HEK293 (cell line): ENCODE measurements at regions not wholly inside any gene's neighbourhood (a gene's known extent, or its start where the extent isn't known, plus 50 kb on each side); places are given as distances from the start of the nearest gene placed in this dataset.

Experiments
- HOXA7 ChIP-seq: sonication (generic); formaldehyde crosslinking; IDR thresholded peaks from 2 replicates; pipeline ENCODE4 v1.8.1; 2022; ENCODE audit warnings: missing genetic modification reagents, borderline replicate concordance
- RBAK ChIP-seq: fragments of 450-650 bp; formaldehyde crosslinking; IDR thresholded peaks from 2 replicates; pipeline ENCODE4 v1.5.1; 2016; ENCODE audit warnings: missing biosample characterization, missing genetic modification characterization
- ZBTB49 ChIP-seq: fragments of 450-650 bp; formaldehyde crosslinking; IDR thresholded peaks from 2 replicates; pipeline ENCODE4 v1.5.1; 2016; ENCODE audit warnings: missing biosample characterization, missing genetic modification characterization, low read depth
- ZNF274 ChIP-seq, 2 experiments: fragments of 200-500 bp in 1 of 2; fragments of 450-650 bp in 1 of 2; sonication (Bioruptor generic) in 1 of 2; formaldehyde crosslinking in 1 of 2; IDR thresholded peaks; 2 replicates each; pipeline versions ENCODE4 v1.5.1 to v1.6.1; 2014 to 2016; ENCODE audit warnings: borderline replicate concordance in 1 of 2, inconsistent platforms in 1 of 2, low read length in 1 of 2, missing biosample characterization in 1 of 2, missing genetic modification characterization in 1 of 2
- ZNF302 ChIP-seq: fragments of 450-650 bp; formaldehyde crosslinking; IDR thresholded peaks from 2 replicates; pipeline ENCODE4 v1.5.1; 2016; ENCODE audit warnings: missing biosample characterization, missing genetic modification characterization, low read depth
- ZNF354C ChIP-seq: fragments of 450-650 bp; formaldehyde crosslinking; IDR thresholded peaks from 2 replicates; pipeline ENCODE4 v1.5.1; 2016; ENCODE audit warnings: missing biosample characterization, missing genetic modification characterization, low read depth, borderline replicate concordance
- ZNF398 ChIP-seq: fragments of 450-650 bp; formaldehyde crosslinking; IDR thresholded peaks from 2 replicates; pipeline ENCODE4 v1.5.1; 2017; ENCODE audit warnings: missing biosample characterization, missing genetic modification characterization
- ZNF549 ChIP-seq: fragments of 450-650 bp; IDR thresholded peaks from 2 replicates; pipeline ENCODE4 v1.5.1; 2018; ENCODE audit warnings: missing biosample characterization, missing genetic modification characterization, mild to moderate bottlenecking, inconsistent platforms, moderate library complexity
- ZNF777 ChIP-seq: fragments of 450-650 bp; formaldehyde crosslinking; IDR thresholded peaks from 2 replicates; pipeline ENCODE4 v1.5.1; 2017; ENCODE audit warnings: missing biosample characterization, missing genetic modification characterization, borderline replicate concordance
- ZNF791 ChIP-seq: fragments of 450-650 bp; formaldehyde crosslinking; IDR thresholded peaks from 2 replicates; pipeline ENCODE4 v1.5.1; 2016; ENCODE audit warnings: missing biosample characterization, missing genetic modification characterization
- TF ChIP-seq, protein P1 (sequence below): fragments of 450-650 bp; formaldehyde crosslinking; IDR thresholded peaks from 2 replicates; pipeline ENCODE4 v1.5.1; 2016; ENCODE audit warnings: missing biosample characterization, missing genetic modification characterization

- TF ChIP-seq, protein P1, sequence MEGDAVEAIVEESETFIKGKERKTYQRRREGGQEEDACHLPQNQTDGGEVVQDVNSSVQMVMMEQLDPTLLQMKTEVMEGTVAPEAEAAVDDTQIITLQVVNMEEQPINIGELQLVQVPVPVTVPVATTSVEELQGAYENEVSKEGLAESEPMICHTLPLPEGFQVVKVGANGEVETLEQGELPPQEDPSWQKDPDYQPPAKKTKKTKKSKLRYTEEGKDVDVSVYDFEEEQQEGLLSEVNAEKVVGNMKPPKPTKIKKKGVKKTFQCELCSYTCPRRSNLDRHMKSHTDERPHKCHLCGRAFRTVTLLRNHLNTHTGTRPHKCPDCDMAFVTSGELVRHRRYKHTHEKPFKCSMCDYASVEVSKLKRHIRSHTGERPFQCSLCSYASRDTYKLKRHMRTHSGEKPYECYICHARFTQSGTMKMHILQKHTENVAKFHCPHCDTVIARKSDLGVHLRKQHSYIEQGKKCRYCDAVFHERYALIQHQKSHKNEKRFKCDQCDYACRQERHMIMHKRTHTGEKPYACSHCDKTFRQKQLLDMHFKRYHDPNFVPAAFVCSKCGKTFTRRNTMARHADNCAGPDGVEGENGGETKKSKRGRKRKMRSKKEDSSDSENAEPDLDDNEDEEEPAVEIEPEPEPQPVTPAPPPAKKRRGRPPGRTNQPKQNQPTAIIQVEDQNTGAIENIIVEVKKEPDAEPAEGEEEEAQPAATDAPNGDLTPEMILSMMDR (tag by site-specific recombination) = no peak
- no peak for TF ChIP-seq ZNF791
- no peak for TF ChIP-seq HOXA7 (CRISPR knock-in tag)
- TF ChIP-seq ZNF549 (tag by site-specific recombination) = no peak
- TF ChIP-seq RBAK (tag by site-specific recombination) = no peak
- no peak for TF ChIP-seq ZNF354C (tag by site-specific recombination)
- no peak for TF ChIP-seq ZNF777 (tag by site-specific recombination)
- TF ChIP-seq ZNF398 (tag by site-specific recombination) = no peak
- TF ChIP-seq ZNF274 (IDR thresholded peaks at IDR 0.05; ENCODE audit: low read length) = no peak
- TF ChIP-seq ZNF274 (tag by site-specific recombination; IDR thresholded peaks at IDR 0.05; ENCODE audit: borderline replicate concordance) = no peak
- no peak for TF ChIP-seq ZBTB49
- TF ChIP-seq ZNF302 (tag by site-specific recombination) = no peak
These were observed 91.8 kb upstream of the TGM3 start for GRCh38 chr20:2204021-2204420.
